ENCODE measurements at regions not wholly inside any gene's neighbourhood (a gene's known extent, or its start where the extent isn't known, plus 50 kb on each side); places are given as distances from the start of the nearest gene placed in this dataset.

DNA sequence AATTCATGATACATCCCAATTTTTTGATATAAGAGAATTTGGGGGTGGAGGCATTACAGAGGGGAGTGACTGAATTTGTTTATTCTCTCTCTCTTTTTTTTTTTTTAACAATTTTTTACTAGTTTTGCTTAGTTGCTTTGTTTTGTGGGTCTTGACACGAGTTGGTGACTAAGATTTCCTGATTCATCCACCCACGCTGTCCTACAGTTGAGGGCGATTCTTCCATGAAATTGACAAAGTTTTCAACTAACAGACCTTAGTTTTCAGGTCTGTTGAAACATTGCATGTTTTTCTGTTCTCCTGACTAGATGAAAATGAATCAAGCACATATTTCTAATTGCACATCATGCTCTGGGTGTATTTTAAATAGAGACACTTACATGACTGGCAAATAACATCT, 613.8 kb downstream of the TFAP2B start:
- Histone ChIP-seq H3K36me3 (ENCODE audit: control insufficient read depth in 1 of 2, insufficient read depth in 2 of 2, low read length in 2 of 2) (no peaks in the 10 kb centered on the region), H3K4me1 (ENCODE audit: control insufficient read depth in 1 of 2, insufficient read depth in 2 of 2, low read length in 2 of 2) (no peaks in the 10 kb centered on the region), H3K27me3 (ENCODE audit: control insufficient read depth in 1 of 2, insufficient read depth in 2 of 2, low read length in 2 of 2) (no peaks in the 10 kb centered on the region), H3K9ac (ENCODE audit: low read depth in 1 of 2, low read length in 2 of 2) (no peak overlapping the region), H3K27ac (ENCODE audit: low read depth, low read length) (no peak overlapping the region), H3K9me3 (ENCODE audit: control insufficient read depth in 1 of 2, low read length in 2 of 2) (no peaks in the 10 kb centered on the region), H3K4me3 (ENCODE audit: low read depth in 1 of 2, low read length in 2 of 2) (no peak overlapping the region)

DNA sequence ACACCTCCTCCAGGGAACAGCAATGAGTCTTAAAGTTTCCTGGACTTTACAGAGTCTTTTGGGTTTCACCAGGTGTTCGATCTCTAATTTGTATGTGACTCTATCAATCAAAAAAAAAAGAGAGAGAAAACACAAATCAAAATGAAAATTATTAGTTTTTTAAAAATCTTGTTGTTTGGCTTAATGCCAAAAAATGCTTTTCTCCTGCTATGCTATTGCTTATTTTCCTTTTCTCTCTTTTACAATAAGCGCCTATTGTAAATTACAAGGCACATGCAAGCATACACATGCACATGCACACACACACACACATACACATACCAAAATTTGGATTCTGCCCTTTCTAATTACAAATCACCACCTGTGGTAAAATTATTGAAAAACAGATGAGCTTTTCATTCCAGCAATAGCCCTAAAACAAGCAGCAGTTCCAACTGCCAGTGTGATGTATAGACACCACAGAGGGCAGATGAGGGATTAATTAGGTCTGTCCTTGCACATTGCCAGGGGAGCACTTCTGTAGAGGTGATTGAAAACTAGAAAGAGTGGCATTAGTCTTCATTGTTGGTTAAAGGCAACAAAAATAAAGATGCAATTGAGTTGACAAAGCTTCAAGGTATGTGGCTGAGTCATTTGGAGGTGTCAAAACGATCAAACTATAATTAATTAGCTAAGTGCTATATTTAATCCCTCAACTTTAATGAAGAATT, 631.7 kb downstream of the TFAP2B start:
- H3K27me3 ChIP-seq (ENCODE audit: control insufficient read depth in 1 of 2, insufficient read depth in 2 of 2, low read length in 2 of 2) = no peaks in the 10 kb centered on the region
- H3K4me1 ChIP-seq (ENCODE audit: control insufficient read depth in 1 of 2, insufficient read depth in 2 of 2, low read length in 2 of 2) = no peaks in the 10 kb centered on the region
- H3K27ac ChIP-seq (ENCODE audit: low read depth, low read length) = no peak overlapping the region
- no peaks in the 10 kb centered on the region for H3K9me3 ChIP-seq (ENCODE audit: control insufficient read depth in 1 of 2, low read length in 2 of 2)
- H3K4me3 ChIP-seq (ENCODE audit: low read depth in 1 of 2, low read length in 2 of 2) = no peak overlapping the region
- no peaks in the 10 kb centered on the region for H3K36me3 ChIP-seq (ENCODE audit: control insufficient read depth in 1 of 2, insufficient read depth in 2 of 2, low read length in 2 of 2)
- no peak overlapping the region for H3K9ac ChIP-seq (ENCODE audit: low read depth in 1 of 2, low read length in 2 of 2)

DNA sequence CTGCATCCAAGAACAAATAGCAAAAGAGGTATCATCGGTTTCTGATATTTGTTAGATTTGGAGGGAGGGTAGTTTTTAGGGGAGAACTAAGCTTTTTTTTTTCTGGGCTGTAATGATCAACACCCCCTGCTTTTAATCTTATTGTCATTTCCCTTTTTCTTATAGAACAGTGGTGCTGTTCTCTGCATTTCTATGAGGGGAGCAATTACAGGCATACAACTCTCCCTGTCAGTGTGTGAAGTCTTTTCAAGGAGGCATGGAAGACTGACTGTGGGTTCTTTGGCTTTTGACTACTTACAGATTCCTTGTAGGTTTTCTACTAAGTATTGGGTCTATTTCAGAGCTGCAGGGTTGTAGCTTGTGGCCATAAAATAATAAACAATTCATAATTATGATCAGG, 632.3 kb downstream of the TFAP2B start:
- no peak overlapping the region for H3K9ac ChIP-seq (ENCODE audit: low read depth in 1 of 2, low read length in 2 of 2)
- H3K27me3 ChIP-seq (ENCODE audit: control insufficient read depth in 1 of 2, insufficient read depth in 2 of 2, low read length in 2 of 2) = no peaks in the 10 kb centered on the region
- no peak overlapping the region for H3K4me3 ChIP-seq (ENCODE audit: low read depth in 1 of 2, low read length in 2 of 2)
- no peaks in the 10 kb centered on the region for H3K4me1 ChIP-seq (ENCODE audit: control insufficient read depth in 1 of 2, insufficient read depth in 2 of 2, low read length in 2 of 2)
- H3K36me3 ChIP-seq (ENCODE audit: control insufficient read depth in 1 of 2, insufficient read depth in 2 of 2, low read length in 2 of 2) = no peaks in the 10 kb centered on the region
- no peaks in the 10 kb centered on the region for H3K9me3 ChIP-seq (ENCODE audit: control insufficient read depth in 1 of 2, low read length in 2 of 2)
- no peak overlapping the region for H3K27ac ChIP-seq (ENCODE audit: low read depth, low read length)

DNA sequence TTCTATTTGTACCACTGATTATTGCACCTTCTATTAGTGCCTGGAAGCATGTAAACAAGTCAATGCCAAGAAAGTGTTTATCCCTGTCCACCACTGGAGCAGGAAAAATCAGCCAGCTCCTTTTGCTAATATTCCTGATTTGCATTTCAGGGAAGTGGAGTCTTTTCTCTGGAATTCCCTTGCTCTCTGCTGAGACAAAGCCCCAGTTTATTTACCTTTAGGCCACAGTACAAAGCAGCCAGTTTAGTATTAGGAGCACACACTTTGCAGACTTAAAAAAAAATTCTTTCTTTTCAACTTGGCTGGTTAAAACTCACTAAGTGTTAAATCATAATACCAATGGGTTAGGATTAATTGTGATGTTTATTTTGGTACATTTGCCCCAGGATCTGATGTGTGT, 631.1 kb downstream of the PKHD1 start:
- Histone ChIP-seq H3K27ac (ENCODE audit: low read depth, low read length) (no peak overlapping the region), H3K36me3 (ENCODE audit: control insufficient read depth in 1 of 2, insufficient read depth in 2 of 2, low read length in 2 of 2) (no peaks in the 10 kb centered on the region), H3K4me1 (ENCODE audit: control insufficient read depth in 1 of 2, insufficient read depth in 2 of 2, low read length in 2 of 2) (no peaks in the 10 kb centered on the region), H3K9ac (ENCODE audit: low read depth in 1 of 2, low read length in 2 of 2) (no peak overlapping the region), H3K4me3 (ENCODE audit: low read depth in 1 of 2, low read length in 2 of 2) (no peak overlapping the region), H3K27me3 (ENCODE audit: control insufficient read depth in 1 of 2, insufficient read depth in 2 of 2, low read length in 2 of 2) (no peaks in the 10 kb centered on the region), H3K9me3 (ENCODE audit: control insufficient read depth in 1 of 2, low read length in 2 of 2) (no peaks in the 10 kb centered on the region)

DNA sequence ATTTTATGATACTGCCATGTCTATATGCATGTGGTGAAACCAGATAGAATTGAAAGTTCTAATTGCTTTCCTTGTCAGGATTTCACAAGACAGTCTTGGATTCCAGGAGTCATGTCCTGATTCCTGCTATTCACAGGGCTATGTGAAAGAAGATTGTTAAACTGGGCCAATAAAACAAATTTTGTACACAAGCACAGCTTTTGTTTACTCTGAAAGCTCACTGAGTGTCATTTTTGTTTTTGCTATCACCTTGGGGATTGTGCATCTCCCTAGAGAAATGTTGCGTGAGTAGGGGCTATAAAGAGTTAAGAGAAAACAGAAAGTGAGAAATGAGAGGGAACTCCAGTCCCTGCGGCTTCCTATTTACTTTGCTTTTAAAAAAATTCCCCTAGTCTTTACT, 627.5 kb downstream of the PKHD1 start:
- no peak overlapping the region for H3K9ac ChIP-seq (ENCODE audit: low read depth in 1 of 2, low read length in 2 of 2)
- H3K36me3 ChIP-seq (ENCODE audit: control insufficient read depth in 1 of 2, insufficient read depth in 2 of 2, low read length in 2 of 2) = no peaks in the 10 kb centered on the region
- no peaks in the 10 kb centered on the region for H3K27me3 ChIP-seq (ENCODE audit: control insufficient read depth in 1 of 2, insufficient read depth in 2 of 2, low read length in 2 of 2)
- no peaks in the 10 kb centered on the region for H3K4me1 ChIP-seq (ENCODE audit: control insufficient read depth in 1 of 2, insufficient read depth in 2 of 2, low read length in 2 of 2)
- no peak overlapping the region for H3K27ac ChIP-seq (ENCODE audit: low read depth, low read length)
- H3K4me3 ChIP-seq (ENCODE audit: low read depth in 1 of 2, low read length in 2 of 2) = no peak overlapping the region
- no peaks in the 10 kb centered on the region for H3K9me3 ChIP-seq (ENCODE audit: control insufficient read depth in 1 of 2, low read length in 2 of 2)

DNA sequence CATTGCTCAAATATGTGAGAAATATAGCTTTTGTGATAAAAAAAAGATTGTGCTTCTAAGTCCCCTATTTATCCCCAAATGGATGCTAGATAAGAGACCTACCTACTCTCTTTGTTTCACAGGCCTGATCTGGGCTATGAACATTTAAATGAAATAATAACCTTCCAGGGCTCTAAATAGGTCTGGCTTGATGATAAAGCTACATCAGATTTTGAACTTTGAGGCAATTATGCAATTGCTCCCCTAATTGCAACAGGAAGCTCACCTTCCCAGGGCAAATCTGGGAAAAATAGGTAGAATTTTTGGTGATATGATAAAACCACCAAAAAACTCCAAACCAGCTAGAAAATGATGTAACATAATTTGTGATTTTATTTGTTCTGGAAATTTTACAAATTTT, 624.5 kb downstream of the PKHD1 start:
- no peak overlapping the region for H3K4me3 ChIP-seq (ENCODE audit: low read depth in 1 of 2, low read length in 2 of 2)
- H3K27ac ChIP-seq (ENCODE audit: low read depth, low read length) = no peak overlapping the region
- no peak overlapping the region for H3K9ac ChIP-seq (ENCODE audit: low read depth in 1 of 2, low read length in 2 of 2)
- no peaks in the 10 kb centered on the region for H3K36me3 ChIP-seq (ENCODE audit: control insufficient read depth in 1 of 2, insufficient read depth in 2 of 2, low read length in 2 of 2)
- H3K27me3 ChIP-seq (ENCODE audit: control insufficient read depth in 1 of 2, insufficient read depth in 2 of 2, low read length in 2 of 2) = no peaks in the 10 kb centered on the region
- H3K9me3 ChIP-seq (ENCODE audit: control insufficient read depth in 1 of 2, low read length in 2 of 2) = no peaks in the 10 kb centered on the region
- H3K4me1 ChIP-seq (ENCODE audit: control insufficient read depth in 1 of 2, insufficient read depth in 2 of 2, low read length in 2 of 2) = no peaks in the 10 kb centered on the region

DNA sequence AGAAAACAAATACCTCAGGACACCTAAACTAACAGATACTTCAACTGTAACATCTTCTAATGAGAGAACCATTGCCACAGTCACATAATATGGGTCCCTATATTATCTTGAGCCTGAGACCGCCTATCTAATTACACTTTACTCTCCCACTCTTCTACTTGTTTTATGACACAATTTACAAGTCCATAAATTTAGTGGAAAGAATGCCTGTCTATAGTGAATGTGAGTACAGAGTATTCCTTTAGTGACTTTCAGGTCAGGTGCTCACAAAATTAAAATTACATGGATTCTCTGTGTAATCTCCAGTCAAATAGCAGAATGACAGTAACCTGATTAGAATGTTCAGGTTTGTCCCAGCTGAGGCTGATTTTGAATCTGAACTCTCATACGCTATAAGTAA, 624.1 kb downstream of the PKHD1 start:
- Histone ChIP-seq H3K27me3 (ENCODE audit: control insufficient read depth in 1 of 2, insufficient read depth in 2 of 2, low read length in 2 of 2) (no peaks in the 10 kb centered on the region), H3K36me3 (ENCODE audit: control insufficient read depth in 1 of 2, insufficient read depth in 2 of 2, low read length in 2 of 2) (no peaks in the 10 kb centered on the region), H3K4me1 (ENCODE audit: control insufficient read depth in 1 of 2, insufficient read depth in 2 of 2, low read length in 2 of 2) (no peaks in the 10 kb centered on the region), H3K9ac (ENCODE audit: low read depth in 1 of 2, low read length in 2 of 2) (no peak overlapping the region), H3K27ac (ENCODE audit: low read depth, low read length) (no peak overlapping the region), H3K4me3 (ENCODE audit: low read depth in 1 of 2, low read length in 2 of 2) (no peak overlapping the region), H3K9me3 (ENCODE audit: control insufficient read depth in 1 of 2, low read length in 2 of 2) (no peaks in the 10 kb centered on the region)

DNA sequence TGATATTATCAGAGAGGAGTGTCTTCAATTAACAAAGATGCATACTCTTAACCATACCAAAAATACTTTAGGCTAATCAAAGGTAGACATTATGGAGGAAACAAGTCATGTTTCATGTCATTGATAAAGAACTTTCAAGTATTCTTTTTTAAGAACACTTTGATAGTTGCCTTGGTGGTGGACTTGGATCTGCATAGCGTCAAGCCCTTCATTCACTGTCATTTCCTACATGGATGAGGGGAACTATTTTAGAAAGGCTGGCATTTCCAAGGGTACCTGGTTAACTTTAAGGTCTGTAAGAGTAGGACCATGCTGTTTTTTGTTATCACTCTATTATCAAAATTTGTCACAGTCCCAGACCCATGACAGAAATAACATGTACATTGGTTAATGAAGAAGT, 622.5 kb downstream of the PKHD1 start:
- Histone ChIP-seq H3K4me3 (ENCODE audit: low read depth in 1 of 2, low read length in 2 of 2) (no peak overlapping the region), H3K4me1 (ENCODE audit: control insufficient read depth in 1 of 2, insufficient read depth in 2 of 2, low read length in 2 of 2) (no peaks in the 10 kb centered on the region), H3K27ac (ENCODE audit: low read depth, low read length) (no peak overlapping the region), H3K9me3 (ENCODE audit: control insufficient read depth in 1 of 2, low read length in 2 of 2) (no peaks in the 10 kb centered on the region), H3K9ac (ENCODE audit: low read depth in 1 of 2, low read length in 2 of 2) (no peak overlapping the region), H3K27me3 (ENCODE audit: control insufficient read depth in 1 of 2, insufficient read depth in 2 of 2, low read length in 2 of 2) (no peaks in the 10 kb centered on the region), H3K36me3 (ENCODE audit: control insufficient read depth in 1 of 2, insufficient read depth in 2 of 2, low read length in 2 of 2) (no peaks in the 10 kb centered on the region)

DNA sequence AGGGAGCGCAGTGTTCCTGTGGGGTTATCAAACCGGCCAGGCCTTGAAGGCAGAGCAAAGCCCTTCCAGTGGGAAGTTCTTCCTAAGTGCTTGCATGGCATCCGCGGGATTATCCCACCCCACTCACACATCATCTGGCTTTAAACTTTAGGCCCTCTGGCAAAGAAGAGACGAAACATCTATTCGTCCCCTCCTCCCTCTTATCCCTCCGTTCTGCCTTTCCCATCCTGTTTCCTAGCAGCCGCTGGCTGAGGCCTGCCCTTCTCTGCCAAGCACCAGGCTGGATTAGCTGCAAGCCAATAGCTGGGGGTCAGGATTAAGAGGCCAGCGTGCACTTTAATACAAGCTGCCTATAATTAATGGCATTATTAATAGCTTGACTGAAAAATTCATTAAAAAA, 621.0 kb downstream of the PKHD1 start:
- H3K4me1 ChIP-seq (ENCODE audit: control insufficient read depth in 1 of 2, insufficient read depth in 2 of 2, low read length in 2 of 2) = no peaks in the 10 kb centered on the region
- no peaks in the 10 kb centered on the region for H3K27me3 ChIP-seq (ENCODE audit: control insufficient read depth in 1 of 2, insufficient read depth in 2 of 2, low read length in 2 of 2)
- no peak overlapping the region for H3K4me3 ChIP-seq (ENCODE audit: low read depth in 1 of 2, low read length in 2 of 2)
- H3K9me3 ChIP-seq (ENCODE audit: control insufficient read depth in 1 of 2, low read length in 2 of 2) = no peaks in the 10 kb centered on the region
- no peaks in the 10 kb centered on the region for H3K36me3 ChIP-seq (ENCODE audit: control insufficient read depth in 1 of 2, insufficient read depth in 2 of 2, low read length in 2 of 2)
- no peak overlapping the region for H3K27ac ChIP-seq (ENCODE audit: low read depth, low read length)
- H3K9ac ChIP-seq (ENCODE audit: low read depth in 1 of 2, low read length in 2 of 2) = no peak overlapping the region

DNA sequence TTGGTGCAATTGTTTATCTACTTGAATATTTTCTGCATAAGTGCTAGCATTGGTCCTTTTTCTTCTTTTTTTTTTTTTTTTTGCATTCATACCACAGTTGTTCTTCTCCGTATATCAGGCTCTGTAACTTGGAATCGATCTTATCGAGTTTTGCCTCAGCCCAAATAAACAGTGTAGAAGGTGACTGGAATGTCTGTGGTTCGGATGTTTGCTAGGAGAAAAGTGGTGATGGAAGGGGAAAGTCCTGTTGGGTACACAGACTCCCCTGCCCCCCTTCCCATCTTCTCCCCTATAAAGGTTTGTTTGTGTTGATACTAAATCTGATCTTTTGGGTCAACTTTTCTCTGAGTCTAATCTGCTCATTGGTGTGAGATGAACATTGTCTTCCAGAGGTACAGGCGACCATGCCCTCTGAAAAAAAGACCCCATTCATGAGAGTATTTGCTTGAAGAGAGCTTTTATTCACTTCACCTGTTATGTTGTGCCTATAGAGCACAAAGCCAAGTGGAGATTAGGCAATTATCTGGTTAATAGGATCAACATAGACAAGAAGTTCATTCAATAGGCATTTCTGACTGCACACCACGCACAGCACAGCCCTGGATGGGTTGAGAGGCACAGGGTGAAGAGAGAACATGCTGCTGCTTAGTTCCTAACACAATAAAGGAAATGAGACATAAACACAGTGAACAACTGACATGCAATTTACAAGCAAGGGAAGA, 620.0 kb downstream of the PKHD1 start:
- H3K36me3 ChIP-seq (ENCODE audit: control insufficient read depth in 1 of 2, insufficient read depth in 2 of 2, low read length in 2 of 2) = no peaks in the 10 kb centered on the region

More for the DNA sequence above, 620.0 kb downstream of the PKHD1 start:
- Histone ChIP-seq H3K4me3 (ENCODE audit: low read depth in 1 of 2, low read length in 2 of 2) (no peak overlapping the region), H3K27me3 (ENCODE audit: control insufficient read depth in 1 of 2, insufficient read depth in 2 of 2, low read length in 2 of 2) (no peaks in the 10 kb centered on the region), H3K27ac (ENCODE audit: low read depth, low read length) (no peak overlapping the region), H3K9ac (ENCODE audit: low read depth in 1 of 2, low read length in 2 of 2) (no peak overlapping the region), H3K4me1 (ENCODE audit: control insufficient read depth in 1 of 2, insufficient read depth in 2 of 2, low read length in 2 of 2) (no peaks in the 10 kb centered on the region), H3K9me3 (ENCODE audit: control insufficient read depth in 1 of 2, low read length in 2 of 2) (no peaks in the 10 kb centered on the region)

Data from duodenal mucosa (tissue), 2 donors.